ENCODE measurements at regions not wholly inside any gene's neighbourhood (a gene's known extent, or its start where the extent isn't known, plus 50 kb on each side); places are given as distances from the start of the nearest gene placed in this dataset.
"Not testable (repeated sequence)": the region's sequence is repeated elsewhere in the genome, so short reads cannot be mapped to it uniquely, and the experiment has no call there.

GRCh38 chr15:84120903-84121302 lies 114.7 kb upstream of the GOLGA6L4 start:
- H3K36me3 ChIP-seq (ENCODE audit: low read depth); H3K4me2 ChIP-seq; BruUV-seq (replicated peaks); H3K27me3 ChIP-seq (ENCODE audit: insufficient read depth, low read depth); CTCF ChIA-PET; H3K27ac ChIP-seq; H3K9me2 ChIP-seq (ENCODE audit: insufficient read depth); DNase-seq; H3K4me3 ChIP-seq; POLR2A ChIA-PET (ENCODE audit: unreplicated experiment); H3K4me1 ChIP-seq (replicated peaks; ENCODE audit: insufficient read depth); H3K9me3 ChIP-seq (ENCODE audit: insufficient read depth, low read depth); H3K79me2 ChIP-seq (ENCODE audit: low read depth); H3F3A ChIP-seq (ENCODE audit: insufficient read depth, low read depth); H2AFZ ChIP-seq; intact Hi-C loops (cut with micrococcal nuclease; ENCODE audit: unreplicated experiment); H4K20me1 ChIP-seq (ENCODE audit: insufficient read depth): not testable (repeated sequence)

GRCh38 chr15:84128706-84129105 lies 106.9 kb upstream of the GOLGA6L4 start:
- DNase-seq, CTCF ChIA-PET: not testable (repeated sequence)

GRCh38 chr15:84130098-84130831 lies 105.3 kb upstream of the GOLGA6L4 start:
- intact Hi-C loops (cut with micrococcal nuclease; ENCODE audit: unreplicated experiment); H4K20me1 ChIP-seq (ENCODE audit: insufficient read depth); DNase-seq; H3K36me3 ChIP-seq (ENCODE audit: low read depth); BruUV-seq (replicated peaks); H3K27ac ChIP-seq; H3K9me2 ChIP-seq (ENCODE audit: insufficient read depth); H2AFZ ChIP-seq; H3K4me2 ChIP-seq; CTCF ChIA-PET; H3K79me2 ChIP-seq (ENCODE audit: low read depth); H3K4me1 ChIP-seq (replicated peaks; ENCODE audit: insufficient read depth); H3K4me3 ChIP-seq; POLR2A ChIA-PET (ENCODE audit: unreplicated experiment); H3K27me3 ChIP-seq (ENCODE audit: insufficient read depth, low read depth); H3F3A ChIP-seq (ENCODE audit: insufficient read depth, low read depth); H3K9me3 ChIP-seq (ENCODE audit: insufficient read depth, low read depth): not testable (repeated sequence)

More at GRCh38 chr15:84128706-84129105, 106.9 kb upstream of the GOLGA6L4 start:
- H3K36me3 ChIP-seq (ENCODE audit: low read depth); H2AFZ ChIP-seq; H3K4me3 ChIP-seq; intact Hi-C loops (cut with micrococcal nuclease; ENCODE audit: unreplicated experiment); POLR2A ChIA-PET (ENCODE audit: unreplicated experiment); H3K27ac ChIP-seq; H3K9me3 ChIP-seq (ENCODE audit: insufficient read depth, low read depth); H4K20me1 ChIP-seq (ENCODE audit: insufficient read depth); H3K27me3 ChIP-seq (ENCODE audit: insufficient read depth, low read depth); BruUV-seq (replicated peaks); H3K4me2 ChIP-seq; H3F3A ChIP-seq (ENCODE audit: insufficient read depth, low read depth); H3K4me1 ChIP-seq (replicated peaks; ENCODE audit: insufficient read depth); H3K9me2 ChIP-seq (ENCODE audit: insufficient read depth); H3K79me2 ChIP-seq (ENCODE audit: low read depth): not testable (repeated sequence)

GRCh38 chr15:84135931-84136456 lies 99.6 kb upstream of the GOLGA6L4 start:
- H4K20me1 ChIP-seq (ENCODE audit: insufficient read depth); H3F3A ChIP-seq (ENCODE audit: insufficient read depth, low read depth); POLR2A ChIA-PET (ENCODE audit: unreplicated experiment); H3K4me1 ChIP-seq (replicated peaks; ENCODE audit: insufficient read depth); H3K9me2 ChIP-seq (ENCODE audit: insufficient read depth); H2AFZ ChIP-seq; DNase-seq; intact Hi-C loops (cut with micrococcal nuclease; ENCODE audit: unreplicated experiment); H3K79me2 ChIP-seq (ENCODE audit: low read depth); CTCF ChIA-PET; H3K27me3 ChIP-seq (ENCODE audit: insufficient read depth, low read depth); H3K36me3 ChIP-seq (ENCODE audit: low read depth); H3K4me3 ChIP-seq; BruUV-seq (replicated peaks); H3K4me2 ChIP-seq; H3K27ac ChIP-seq; H3K9me3 ChIP-seq (ENCODE audit: insufficient read depth, low read depth): not testable (repeated sequence)

GRCh38 chr15:84142888-84143337 lies 92.7 kb upstream of the GOLGA6L4 start:
- H3K9me3 ChIP-seq (ENCODE audit: insufficient read depth, low read depth), result no peaks in the 10 kb centered on the region
- TF ChIP-seq, protein P1, sequence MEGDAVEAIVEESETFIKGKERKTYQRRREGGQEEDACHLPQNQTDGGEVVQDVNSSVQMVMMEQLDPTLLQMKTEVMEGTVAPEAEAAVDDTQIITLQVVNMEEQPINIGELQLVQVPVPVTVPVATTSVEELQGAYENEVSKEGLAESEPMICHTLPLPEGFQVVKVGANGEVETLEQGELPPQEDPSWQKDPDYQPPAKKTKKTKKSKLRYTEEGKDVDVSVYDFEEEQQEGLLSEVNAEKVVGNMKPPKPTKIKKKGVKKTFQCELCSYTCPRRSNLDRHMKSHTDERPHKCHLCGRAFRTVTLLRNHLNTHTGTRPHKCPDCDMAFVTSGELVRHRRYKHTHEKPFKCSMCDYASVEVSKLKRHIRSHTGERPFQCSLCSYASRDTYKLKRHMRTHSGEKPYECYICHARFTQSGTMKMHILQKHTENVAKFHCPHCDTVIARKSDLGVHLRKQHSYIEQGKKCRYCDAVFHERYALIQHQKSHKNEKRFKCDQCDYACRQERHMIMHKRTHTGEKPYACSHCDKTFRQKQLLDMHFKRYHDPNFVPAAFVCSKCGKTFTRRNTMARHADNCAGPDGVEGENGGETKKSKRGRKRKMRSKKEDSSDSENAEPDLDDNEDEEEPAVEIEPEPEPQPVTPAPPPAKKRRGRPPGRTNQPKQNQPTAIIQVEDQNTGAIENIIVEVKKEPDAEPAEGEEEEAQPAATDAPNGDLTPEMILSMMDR (conservative IDR thresholded peaks at IDR 0.05), result peak; percentile 80
- no peak for TF ChIP-seq EZH2 (IDR thresholded peaks at IDR 0.05; ENCODE audit: low read depth)
- H2AFZ ChIP-seq, result peak overlapping the region; percentile 78
- no TSS peak for BruUV-seq (replicated peaks)
- H3K9me2 ChIP-seq (ENCODE audit: insufficient read depth), result no peaks in the 10 kb centered on the region
- H3K4me3 ChIP-seq, result peak overlapping the region; percentile 52; the same call in 1 of the 2 replicates
- intact Hi-C loops (cut with micrococcal nuclease; ENCODE audit: unreplicated experiment), result no loop called here
- CTCF ChIA-PET, result no interaction called here
- H3K79me2 ChIP-seq (ENCODE audit: low read depth), result no peaks in the 10 kb centered on the region
- no peaks in the 10 kb centered on the region for H3K27me3 ChIP-seq (ENCODE audit: insufficient read depth, low read depth)
- no peak overlapping the region for H3K27ac ChIP-seq
- POLR2A ChIA-PET (ENCODE audit: unreplicated experiment), result no interaction called here
- peak in 1 of 2 experiments; percentile 63 for DNase-seq
- H4K20me1 ChIP-seq (ENCODE audit: insufficient read depth), result no peaks in the 10 kb centered on the region
- H3K4me1 ChIP-seq (replicated peaks; ENCODE audit: insufficient read depth), result no peaks in the 10 kb centered on the region; the same call in 1 of the 2 replicates
- H3F3A ChIP-seq (ENCODE audit: insufficient read depth, low read depth), result no peaks in the 10 kb centered on the region
- peak overlapping the region; percentile 83 for H3K4me2 ChIP-seq
- H3K36me3 ChIP-seq (ENCODE audit: low read depth), result no peaks in the 10 kb centered on the region

Measured in PC-9 (cell line).